ENCODE measurements at regions not wholly inside any gene's neighbourhood (a gene's known extent, or its start where the extent isn't known, plus 50 kb on each side); places are given as distances from the start of the nearest gene placed in this dataset.
A peak's percentile ranks its signal among the peaks of the same experiment; 100 is the strongest.

DNA sequence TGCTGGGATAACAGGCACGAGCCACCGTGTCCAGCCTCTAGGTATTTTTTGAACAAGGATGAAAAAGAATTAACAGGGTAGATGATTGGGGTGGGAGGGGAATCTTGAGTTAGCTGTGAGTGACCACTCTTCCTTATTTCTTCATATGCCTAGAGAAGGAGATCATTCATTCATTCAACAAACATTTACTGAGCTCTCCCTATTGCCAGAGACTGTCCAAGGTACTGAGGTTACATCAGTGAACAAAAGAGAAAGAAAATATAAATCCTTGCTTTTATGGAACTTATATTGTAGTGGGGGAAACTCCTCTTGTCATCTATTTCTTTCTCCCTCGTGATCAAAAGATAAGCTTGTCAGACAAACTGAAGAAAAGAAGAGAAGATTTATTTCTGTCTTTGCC lies 62.9 kb downstream of the S1PR1 start:
- TF ChIP-seq, protein P1, sequence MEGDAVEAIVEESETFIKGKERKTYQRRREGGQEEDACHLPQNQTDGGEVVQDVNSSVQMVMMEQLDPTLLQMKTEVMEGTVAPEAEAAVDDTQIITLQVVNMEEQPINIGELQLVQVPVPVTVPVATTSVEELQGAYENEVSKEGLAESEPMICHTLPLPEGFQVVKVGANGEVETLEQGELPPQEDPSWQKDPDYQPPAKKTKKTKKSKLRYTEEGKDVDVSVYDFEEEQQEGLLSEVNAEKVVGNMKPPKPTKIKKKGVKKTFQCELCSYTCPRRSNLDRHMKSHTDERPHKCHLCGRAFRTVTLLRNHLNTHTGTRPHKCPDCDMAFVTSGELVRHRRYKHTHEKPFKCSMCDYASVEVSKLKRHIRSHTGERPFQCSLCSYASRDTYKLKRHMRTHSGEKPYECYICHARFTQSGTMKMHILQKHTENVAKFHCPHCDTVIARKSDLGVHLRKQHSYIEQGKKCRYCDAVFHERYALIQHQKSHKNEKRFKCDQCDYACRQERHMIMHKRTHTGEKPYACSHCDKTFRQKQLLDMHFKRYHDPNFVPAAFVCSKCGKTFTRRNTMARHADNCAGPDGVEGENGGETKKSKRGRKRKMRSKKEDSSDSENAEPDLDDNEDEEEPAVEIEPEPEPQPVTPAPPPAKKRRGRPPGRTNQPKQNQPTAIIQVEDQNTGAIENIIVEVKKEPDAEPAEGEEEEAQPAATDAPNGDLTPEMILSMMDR (conservative IDR thresholded peaks at IDR 0.05; ENCODE audit: control insufficient read depth, insufficient read depth, low read depth, low read length): no peak
- no peak overlapping the region for H3K4me3 ChIP-seq (ENCODE audit: control insufficient read depth, low read depth, low read length)
- no peak for DNase-seq (ENCODE audit: low read depth)

- DNase-seq (ENCODE audit: low read depth): no peak
- TF ChIP-seq, protein P1 (conservative IDR thresholded peaks at IDR 0.05; ENCODE audit: control insufficient read depth, insufficient read depth, low read depth, low read length): no peak
- H3K4me3 ChIP-seq (ENCODE audit: control insufficient read depth, low read depth, low read length): no peak overlapping the region
These were observed 64.1 kb downstream of the S1PR1 start for GRCh38 chr1:101300916-101301315.

GRCh38 chr1:101301446-101302057 lies 64.7 kb downstream of the S1PR1 start:
- TF ChIP-seq, protein P1 (conservative IDR thresholded peaks at IDR 0.05; ENCODE audit: control insufficient read depth, insufficient read depth, low read depth, low read length): no peak
- no peak overlapping the region for H3K4me3 ChIP-seq (ENCODE audit: control insufficient read depth, low read depth, low read length)
- DNase-seq (ENCODE audit: low read depth): no peak

- H3K4me3 ChIP-seq (ENCODE audit: control insufficient read depth, low read depth, low read length): no peak overlapping the region
- DNase-seq (ENCODE audit: low read depth): peak; percentile 51
- TF ChIP-seq, protein P1 (conservative IDR thresholded peaks at IDR 0.05; ENCODE audit: control insufficient read depth, insufficient read depth, low read depth, low read length): no peak
These were observed 66.2 kb downstream of the S1PR1 start for GRCh38 chr1:101302831-101303511.

DNA sequence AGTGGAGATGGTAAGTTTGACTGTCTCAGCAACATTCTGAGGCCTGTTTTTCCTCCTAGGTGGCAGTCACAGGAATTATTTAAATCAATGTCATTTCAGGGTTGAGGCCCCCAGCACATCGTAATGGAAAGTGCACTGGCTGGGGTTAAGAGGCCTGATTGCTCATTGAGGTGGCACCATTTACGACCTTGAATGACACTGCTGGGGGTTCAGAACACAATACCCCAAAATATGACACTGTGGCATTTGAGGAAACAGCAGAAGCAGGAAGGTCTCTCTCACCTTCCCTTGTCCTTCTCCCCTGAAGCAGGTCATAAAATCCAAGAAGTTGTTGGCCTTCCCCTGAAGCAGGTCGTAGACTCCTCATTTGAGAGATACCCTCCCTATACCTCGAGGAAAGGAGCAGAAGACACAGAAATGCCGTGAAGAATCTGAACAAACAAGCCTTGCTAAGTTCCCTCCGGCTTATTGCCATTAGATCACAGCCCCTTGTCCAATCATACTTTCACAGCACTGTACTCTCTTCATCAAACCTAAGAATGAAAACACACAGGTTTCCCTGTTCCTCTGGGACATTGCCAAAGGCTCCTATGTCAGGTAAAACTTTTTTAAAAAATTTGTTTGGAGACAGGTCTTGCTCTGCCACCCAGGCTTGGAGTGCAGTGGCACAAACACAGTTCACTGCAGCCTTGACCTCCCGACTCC lies 71.3 kb downstream of the S1PR1 start:
- H3K4me3 ChIP-seq (ENCODE audit: control insufficient read depth, low read depth, low read length): no peak overlapping the region
- no peak for DNase-seq (ENCODE audit: low read depth)
- TF ChIP-seq, protein P1 (conservative IDR thresholded peaks at IDR 0.05; ENCODE audit: control insufficient read depth, insufficient read depth, low read depth, low read length): no peak

DNA sequence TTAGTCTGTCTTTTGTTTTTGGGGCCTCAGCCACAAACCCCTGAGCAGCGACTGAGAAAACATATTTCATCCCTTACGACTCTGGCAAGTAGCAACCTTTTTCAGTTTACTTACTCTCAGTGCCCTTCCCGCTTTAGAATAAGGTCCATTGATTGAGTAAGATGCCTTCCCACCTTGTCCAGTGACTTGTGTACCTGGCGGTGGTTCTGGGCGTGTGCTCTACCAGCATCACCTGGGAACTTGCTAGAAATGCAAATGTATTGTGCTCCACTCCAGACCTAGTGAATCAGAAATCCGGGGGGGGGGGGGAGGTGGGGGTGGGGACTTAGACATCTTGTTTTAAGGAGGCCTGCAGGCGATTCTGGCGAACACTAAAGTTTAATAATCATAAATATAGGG lies 72.1 kb downstream of the S1PR1 start:
- H3K4me3 ChIP-seq (ENCODE audit: control insufficient read depth, low read depth, low read length): no peak overlapping the region
- TF ChIP-seq, protein P1 (conservative IDR thresholded peaks at IDR 0.05; ENCODE audit: control insufficient read depth, insufficient read depth, low read depth, low read length): no peak
- DNase-seq (ENCODE audit: low read depth): no peak
